SK-N-MC (cell line): ENCODE measurements at regions not wholly inside any gene's neighbourhood (a gene's known extent, or its start where the extent isn't known, plus 50 kb on each side); places are given as distances from the start of the nearest gene placed in this dataset.

Source experiments
- EZH2 ChIP-seq: fragments of 200-600 bp; sonication (generic); IDR thresholded peaks from one replicate; pipeline ENCODE4 v1.6.1; 2017; ENCODE audit warnings: antibody characterized with exemption
- FOXP2 ChIP-seq: optimal IDR thresholded peaks from 2 replicates; pipeline ENCODE3; 2011; ENCODE audit warnings: mild to moderate bottlenecking, moderate library complexity; ENCODE audit not compliant: insufficient read depth; ENCODE audit errors: extremely low read length, control extremely low read depth
- POLR2AphosphoS5 ChIP-seq: IDR thresholded peaks from 2 replicates; pipeline ENCODE4 v1.6.1; 2012; ENCODE audit warnings: mild to moderate bottlenecking, low read depth, low read length, borderline replicate concordance

- TF ChIP-seq POLR2AphosphoS5 (no peak), EZH2 (no peak), FOXP2 (no peak)
Measured at GRCh38 chr20:62566266-62566665, 76.0 kb upstream of the SLCO4A1 start.
